OCI-LY7 (cell line): ENCODE measurements at regions not wholly inside any gene's neighbourhood (a gene's known extent, or its start where the extent isn't known, plus 50 kb on each side); places are given as distances from the start of the nearest gene placed in this dataset.
"Not testable (repeated sequence)": the region's sequence is repeated elsewhere in the genome, so short reads cannot be mapped to it uniquely, and the experiment has no call there.

ENCODE experiments used
- BruUV-seq: library from RNA; stranded (reverse); fragments of 400-500 nt; replicated peaks from 2 replicates; lab custom pipeline; 2021; lab: Mats Ljungman, UMichigan
- CTCF ChIA-PET: fragments of 300-600 bp; sonication (Branson Sonifier 250); formaldehyde crosslinking; loops from one replicate; lab custom pipeline; 2022; ENCODE audit warnings: antibody characterized with exemption; ENCODE audit not compliant: unreplicated experiment; lab: Charles Lee
- POLR2A ChIA-PET: fragments of 300-600 bp; sonication (Branson Sonifier 250); formaldehyde crosslinking; loops from one replicate; lab custom pipeline; 2022; ENCODE audit warnings: antibody characterized with exemption; lab: Charles Lee
- DNase-seq: peaks from one replicate; pipeline ENCODE4 v3.0.0-alpha.2; 2015; ENCODE audit warnings: low spot score
- H2AFZ ChIP-seq: fragments of 200-600 bp; sonication (generic), shearing (Covaris generic); 2 replicates; pipeline ENCODE4 v1.6.1; 2014; ENCODE audit warnings: mild to moderate bottlenecking, antibody characterized with exemption, low read length, moderate library complexity
- H3K27ac ChIP-seq: fragments of 200-600 bp; sonication (generic); 2 replicates; pipeline ENCODE4 v1.5.1; 2014; ENCODE audit warnings: mixed run types, low read depth, mild to moderate bottlenecking, moderate library complexity, low read length, inconsistent platforms; ENCODE audit not compliant: poor library complexity, severe bottlenecking
- H3K36me3 ChIP-seq: fragments of 200-600 bp; sonication (generic); 2 replicates; pipeline ENCODE4 v1.6.1; 2014; ENCODE audit warnings: mild to moderate bottlenecking, antibody characterized with exemption, low read length, moderate library complexity, mixed read lengths; ENCODE audit not compliant: insufficient read depth
- H3K4me1 ChIP-seq: fragments of 200-600 bp; sonication (generic); 2 replicates; pipeline ENCODE4 v1.5.1; 2014; ENCODE audit warnings: mild to moderate bottlenecking, low read length; ENCODE audit not compliant: insufficient read depth, poor library complexity, severe bottlenecking
- H3K4me2 ChIP-seq: fragments of 200-600 bp; sonication (generic); 2 replicates; pipeline ENCODE4 v1.6.1; 2014; ENCODE audit warnings: mild to moderate bottlenecking, low read length
- H3K4me3 ChIP-seq: fragments of 200-600 bp; sonication (generic); 2 replicates; pipeline ENCODE4 v1.5.1; 2014; ENCODE audit warnings: mild to moderate bottlenecking, low read depth, low read length; ENCODE audit not compliant: poor library complexity, severe bottlenecking
- H3K79me2 ChIP-seq: fragments of 200-600 bp; sonication (generic); 2 replicates; pipeline ENCODE4 v1.6.1; 2016; ENCODE audit warnings: low read depth, mild to moderate bottlenecking, low read length, moderate library complexity, mixed read lengths; ENCODE audit not compliant: insufficient read depth
- H3K9me2 ChIP-seq: fragments of 200-600 bp; sonication (generic); 2 replicates; pipeline ENCODE4 v1.6.1; 2016; ENCODE audit warnings: mild to moderate bottlenecking, low read length, mixed read lengths; ENCODE audit not compliant: insufficient read depth
- H3K9me3 ChIP-seq: fragments of 200-600 bp; sonication (generic); 2 replicates; pipeline ENCODE4 v1.6.1; 2014; ENCODE audit warnings: mild to moderate bottlenecking, mixed run types, low read length, mixed read lengths
- H4K20me1 ChIP-seq: fragments of 200-600 bp; sonication (generic); 2 replicates; pipeline ENCODE4 v1.6.1; 2014; ENCODE audit warnings: mild to moderate bottlenecking, antibody characterized with exemption, low read length, moderate library complexity, mixed read lengths; ENCODE audit not compliant: insufficient read depth
- CTCF ChIP-seq: fragments of 200-600 bp; sonication (generic); conservative IDR thresholded peaks from 2 replicates; pipeline ENCODE4 v1.5.1; 2014; ENCODE audit warnings: mild to moderate bottlenecking, antibody characterized with exemption, low read length, moderate library complexity, mixed read lengths
- EZH2phosphoT487 ChIP-seq: fragments of 200-600 bp; sonication (generic); IDR thresholded peaks from 2 replicates; pipeline ENCODE4 v1.6.1; 2018; ENCODE audit warnings: low read depth, borderline replicate concordance, mild to moderate bottlenecking, mixed run types, antibody characterized with exemption, low read length, moderate library complexity, mixed read lengths
- intact Hi-C: fragments of 100-400 bp; cut with micrococcal nuclease; formaldehyde crosslinking; loops from one replicate; pipeline ENCODE4 v1.10.0; 2022; ENCODE audit not compliant: unreplicated experiment

- Histone ChIP-seq H3K9me3 (no peaks in the 10 kb centered on the region), H3K9me2 (no peaks in the 10 kb centered on the region), H3K4me3 (no peak overlapping the region), H3K36me3 (no peaks in the 10 kb centered on the region), H3K79me2 (no peaks in the 10 kb centered on the region), H2AFZ (no peak overlapping the region), H3K4me2 (no peak overlapping the region), H4K20me1 (no peaks in the 10 kb centered on the region), H3K4me1 (no peaks in the 10 kb centered on the region), H3K27ac (no peak overlapping the region)
- TF ChIP-seq EZH2phosphoT487 = no peak
- TF ChIP-seq CTCF = no peak
- CTCF ChIA-PET = no interaction called here
- POLR2A ChIA-PET = no interaction called here
- no TSS peak for BruUV-seq
- no peak for DNase-seq
- intact Hi-C loops = no loop called here
Measured at GRCh38 chr22:45090497-45090910, 73.2 kb upstream of the NUP50 start.

GRCh38 chr22:45091254-45091854 is 72.4 kb upstream of the NUP50 start:
- Histone ChIP-seq H3K79me2 (no peaks in the 10 kb centered on the region), H3K4me2 (no peak overlapping the region), H3K27ac (no peak overlapping the region), H3K36me3 (no peaks in the 10 kb centered on the region), H3K9me3 (no peaks in the 10 kb centered on the region), H2AFZ (no peak overlapping the region), H3K4me3 (no peak overlapping the region), H4K20me1 (no peaks in the 10 kb centered on the region), H3K9me2 (no peaks in the 10 kb centered on the region), H3K4me1 (no peaks in the 10 kb centered on the region)
- POLR2A ChIA-PET = interaction anchor here (0.6 kb wide), 1 partner anchor 333 kb away, joined by 3 read pairs; no protein-coding TSS in a partner anchor
- TF ChIP-seq CTCF (no peak), EZH2phosphoT487 (no peak)
- intact Hi-C loops = no loop called here
- BruUV-seq = no TSS peak
- CTCF ChIA-PET = no interaction called here
- no peak for DNase-seq

GRCh38 chr22:45091875-45092274 is 71.8 kb upstream of the NUP50 start:
- H3K4me1 ChIP-seq, H3K36me3 ChIP-seq, DNase-seq, H3K27ac ChIP-seq, H3K9me3 ChIP-seq, H3K4me2 ChIP-seq, H3K9me2 ChIP-seq, H3K4me3 ChIP-seq, BruUV-seq, H2AFZ ChIP-seq, intact Hi-C loops, H3K79me2 ChIP-seq, CTCF ChIA-PET, H4K20me1 ChIP-seq, POLR2A ChIA-PET: not testable (repeated sequence)
